ENCODE measurements at regions not wholly inside any gene's neighbourhood (a gene's known extent, or its start where the extent isn't known, plus 50 kb on each side); places are given as distances from the start of the nearest gene placed in this dataset.

DNA sequence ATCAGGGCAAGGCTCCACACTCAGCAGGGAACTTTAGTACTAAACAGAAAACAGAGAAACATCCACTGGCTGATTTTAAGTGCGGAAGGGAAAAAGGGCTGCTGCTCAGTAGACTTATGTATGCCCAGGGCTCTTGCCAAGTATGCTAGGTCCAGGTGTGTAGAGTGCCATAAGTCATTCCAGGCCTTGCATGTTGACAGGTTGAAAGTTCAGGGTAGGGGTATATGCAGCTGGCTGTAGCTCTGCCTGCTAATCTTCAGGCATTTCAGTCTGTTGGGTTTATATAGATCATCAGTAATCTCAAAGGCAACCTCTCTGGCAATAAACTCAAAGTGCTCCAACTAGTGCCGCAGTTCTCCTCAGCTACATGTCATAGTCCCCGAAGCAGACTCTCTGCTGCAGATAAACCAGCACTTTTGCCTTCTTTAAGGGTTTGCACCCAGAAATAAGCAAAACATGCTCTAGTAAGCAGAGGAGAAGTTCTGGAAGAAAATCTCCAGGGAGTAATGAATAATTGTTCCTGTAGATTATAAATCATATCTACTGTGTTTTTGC is 134.9 kb upstream of the GRIA3 start (continued):
- TF ChIP-seq, protein P1, sequence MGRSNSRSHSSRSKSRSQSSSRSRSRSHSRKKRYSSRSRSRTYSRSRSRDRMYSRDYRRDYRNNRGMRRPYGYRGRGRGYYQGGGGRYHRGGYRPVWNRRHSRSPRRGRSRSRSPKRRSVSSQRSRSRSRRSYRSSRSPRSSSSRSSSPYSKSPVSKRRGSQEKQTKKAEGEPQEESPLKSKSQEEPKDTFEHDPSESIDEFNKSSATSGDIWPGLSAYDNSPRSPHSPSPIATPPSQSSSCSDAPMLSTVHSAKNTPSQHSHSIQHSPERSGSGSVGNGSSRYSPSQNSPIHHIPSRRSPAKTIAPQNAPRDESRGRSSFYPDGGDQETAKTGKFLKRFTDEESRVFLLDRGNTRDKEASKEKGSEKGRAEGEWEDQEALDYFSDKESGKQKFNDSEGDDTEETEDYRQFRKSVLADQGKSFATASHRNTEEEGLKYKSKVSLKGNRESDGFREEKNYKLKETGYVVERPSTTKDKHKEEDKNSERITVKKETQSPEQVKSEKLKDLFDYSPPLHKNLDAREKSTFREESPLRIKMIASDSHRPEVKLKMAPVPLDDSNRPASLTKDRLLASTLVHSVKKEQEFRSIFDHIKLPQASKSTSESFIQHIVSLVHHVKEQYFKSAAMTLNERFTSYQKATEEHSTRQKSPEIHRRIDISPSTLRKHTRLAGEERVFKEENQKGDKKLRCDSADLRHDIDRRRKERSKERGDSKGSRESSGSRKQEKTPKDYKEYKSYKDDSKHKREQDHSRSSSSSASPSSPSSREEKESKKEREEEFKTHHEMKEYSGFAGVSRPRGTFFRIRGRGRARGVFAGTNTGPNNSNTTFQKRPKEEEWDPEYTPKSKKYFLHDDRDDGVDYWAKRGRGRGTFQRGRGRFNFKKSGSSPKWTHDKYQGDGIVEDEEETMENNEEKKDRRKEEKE (IDR thresholded peaks at IDR 0.05; ENCODE audit: borderline replicate concordance in 1 of 2, control insufficient read depth in 1 of 2, low read depth in 2 of 2, low read length in 1 of 2): no peak
- TF ChIP-seq KLF16 (IDR thresholded peaks at IDR 0.05): no peak
- TF ChIP-seq, protein P2, sequence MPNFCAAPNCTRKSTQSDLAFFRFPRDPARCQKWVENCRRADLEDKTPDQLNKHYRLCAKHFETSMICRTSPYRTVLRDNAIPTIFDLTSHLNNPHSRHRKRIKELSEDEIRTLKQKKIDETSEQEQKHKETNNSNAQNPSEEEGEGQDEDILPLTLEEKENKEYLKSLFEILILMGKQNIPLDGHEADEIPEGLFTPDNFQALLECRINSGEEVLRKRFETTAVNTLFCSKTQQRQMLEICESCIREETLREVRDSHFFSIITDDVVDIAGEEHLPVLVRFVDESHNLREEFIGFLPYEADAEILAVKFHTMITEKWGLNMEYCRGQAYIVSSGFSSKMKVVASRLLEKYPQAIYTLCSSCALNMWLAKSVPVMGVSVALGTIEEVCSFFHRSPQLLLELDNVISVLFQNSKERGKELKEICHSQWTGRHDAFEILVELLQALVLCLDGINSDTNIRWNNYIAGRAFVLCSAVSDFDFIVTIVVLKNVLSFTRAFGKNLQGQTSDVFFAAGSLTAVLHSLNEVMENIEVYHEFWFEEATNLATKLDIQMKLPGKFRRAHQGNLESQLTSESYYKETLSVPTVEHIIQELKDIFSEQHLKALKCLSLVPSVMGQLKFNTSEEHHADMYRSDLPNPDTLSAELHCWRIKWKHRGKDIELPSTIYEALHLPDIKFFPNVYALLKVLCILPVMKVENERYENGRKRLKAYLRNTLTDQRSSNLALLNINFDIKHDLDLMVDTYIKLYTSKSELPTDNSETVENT (CRISPR knock-in tag; IDR thresholded peaks at IDR 0.05): no peak

DNA sequence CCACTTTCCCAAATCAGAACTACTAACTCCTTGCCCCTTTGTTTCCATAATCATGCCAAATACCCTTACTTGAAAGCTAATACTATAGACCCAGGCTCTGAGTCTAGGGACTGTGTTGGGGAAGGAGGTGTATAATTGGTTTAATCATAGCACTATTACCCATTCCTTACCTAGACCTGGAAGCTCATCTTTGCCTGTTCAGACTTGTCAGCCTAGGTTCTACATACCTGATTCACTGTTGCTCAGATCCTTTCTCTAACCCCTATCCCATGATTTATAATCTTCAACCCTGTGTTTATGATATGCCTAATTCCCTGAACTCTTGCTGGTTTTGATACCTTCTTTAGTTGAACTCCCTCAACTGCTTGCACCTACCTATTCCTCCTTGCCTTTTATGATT is 123.1 kb upstream of the GRIA3 start:
- ATAC-seq (no peak), DNase-seq (ENCODE audit: extremely low read depth in 1 of 4, low spot score in 3 of 4) (no peak), FAIRE-seq (no peak)
- H3K27me3 ChIP-seq (ENCODE audit: control insufficient read depth in 2 of 2, insufficient read depth in 2 of 2, low read length in 2 of 2): no peaks in the 10 kb centered on the region
- CTCF ChIA-PET (ENCODE audit: low intra/inter-chr PET ratio): no interaction called here
- BruUV-seq (replicated peaks): no TSS peak
- no peaks in the 10 kb centered on the region for H3K4me1 ChIP-seq (replicated peaks in 1 of 2; ENCODE audit: control insufficient read depth in 2 of 2, insufficient read depth in 2 of 2, low read length in 2 of 2)
- H3K36me3 ChIP-seq (ENCODE audit: control insufficient read depth, insufficient read depth, low read length): no peaks in the 10 kb centered on the region
- POLR2A ChIA-PET: no interaction called here
- H3K4me3 ChIP-seq: no peak overlapping the region
- no peak overlapping the region for H2AFZ ChIP-seq (ENCODE audit: low read depth, low read length)
- intact Hi-C loops (cut with micrococcal nuclease): no loop called here
- H3K27ac ChIP-seq (ENCODE audit: extremely low read depth, low read depth, low read length): no peak overlapping the region
- H3K9me3 ChIP-seq (replicated peaks; ENCODE audit: control insufficient read depth, insufficient read depth, low read depth, low read length): no peaks in the 10 kb centered on the region
- in situ Hi-C loops (cut with MboI): no loop called here
- H3K4me2 ChIP-seq (ENCODE audit: insufficient read depth, low read length): no peak overlapping the region
- H4K20me1 ChIP-seq (replicated peaks; ENCODE audit: control insufficient read depth, insufficient read depth, low read length): no peaks in the 10 kb centered on the region
- TF ChIP-seq GABPA (tag; conservative IDR thresholded peaks at IDR 0.05; ENCODE audit: low read depth) (no peak), NCOR1 (IDR thresholded peaks at IDR 0.05) (no peak), SIN3A (IDR thresholded peaks at IDR 0.05; ENCODE audit: borderline replicate concordance in 2 of 2, control insufficient read depth in 1 of 2, low read depth in 2 of 2, low read length in 2 of 2) (no peak), JUNB (CRISPR knock-in tag; conservative IDR thresholded peaks at IDR 0.05) (no peak), FOSL1 (tag; conservative IDR thresholded peaks at IDR 0.05) (no peak), TAF15 (IDR thresholded peaks at IDR 0.05; ENCODE audit: low read depth, low read length) (no peak), TEAD1 (CRISPR knock-in tag; IDR thresholded peaks at IDR 0.05) (no peak), HOXB6 (CRISPR knock-in tag; IDR thresholded peaks at IDR 0.05; ENCODE audit: borderline replicate concordance) (no peak), NFRKB (IDR thresholded peaks at IDR 0.05; ENCODE audit: low read depth) (no peak)
- TF ChIP-seq, protein P3, sequence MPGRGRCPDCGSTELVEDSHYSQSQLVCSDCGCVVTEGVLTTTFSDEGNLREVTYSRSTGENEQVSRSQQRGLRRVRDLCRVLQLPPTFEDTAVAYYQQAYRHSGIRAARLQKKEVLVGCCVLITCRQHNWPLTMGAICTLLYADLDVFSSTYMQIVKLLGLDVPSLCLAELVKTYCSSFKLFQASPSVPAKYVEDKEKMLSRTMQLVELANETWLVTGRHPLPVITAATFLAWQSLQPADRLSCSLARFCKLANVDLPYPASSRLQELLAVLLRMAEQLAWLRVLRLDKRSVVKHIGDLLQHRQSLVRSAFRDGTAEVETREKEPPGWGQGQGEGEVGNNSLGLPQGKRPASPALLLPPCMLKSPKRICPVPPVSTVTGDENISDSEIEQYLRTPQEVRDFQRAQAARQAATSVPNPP (IDR thresholded peaks at IDR 0.05; ENCODE audit: borderline replicate concordance, insufficient read depth, insufficient read length): no peak
- no peak overlapping the region for H3K9ac ChIP-seq (ENCODE audit: insufficient read depth in 1 of 2, low read depth in 2 of 2, low read length in 2 of 2)
- no peaks in the 10 kb centered on the region for H3K9me1 ChIP-seq (ENCODE audit: control insufficient read depth, insufficient read depth, low read length)
- no peaks in the 10 kb centered on the region for H3K79me2 ChIP-seq (ENCODE audit: control insufficient read depth, insufficient read depth, low read length)

Measured in K562 (cell line).